PC-3 (cell line): ENCODE measurements at regions not wholly inside any gene's neighbourhood (a gene's known extent, or its start where the extent isn't known, plus 50 kb on each side); places are given as distances from the start of the nearest gene placed in this dataset.

Experiments used
- ATAC-seq: fragments of 200-7000 bp; cut with Tn5 transposase; 2 replicates; pipeline ENCODE4 v1.9.1; 2020; ENCODE audit warnings: mild to moderate bottlenecking, moderate library complexity
- BruUV-seq: library from RNA; stranded (reverse); fragments of 400-500 nt; replicated peaks from 2 replicates; lab custom pipeline; 2021; lab: Mats Ljungman, UMichigan
- CTCF ChIA-PET: fragments of 300-600 bp; sonication (Branson Sonifier 250); formaldehyde crosslinking; loops from one replicate; lab custom pipeline; 2022; ENCODE audit warnings: antibody characterized with exemption; lab: Charles Lee
- POLR2A ChIA-PET: fragments of 300-600 bp; sonication (Branson Sonifier 250); formaldehyde crosslinking; loops from one replicate; lab custom pipeline; 2022; ENCODE audit warnings: antibody characterized with exemption; ENCODE audit not compliant: unreplicated experiment; lab: Charles Lee
- DNase-seq: peaks from one replicate; pipeline ENCODE4 v3.0.0-alpha.2; 2015
- H2AFZ ChIP-seq: fragments of 300-600 bp; sonication (generic); 2 replicates; pipeline ENCODE4 v1.6.0; 2016; ENCODE audit warnings: antibody characterized with exemption, low read length
- H3F3A ChIP-seq: fragments of 300-600 bp; sonication (generic); one replicate; pipeline ENCODE4 v1.6.0; 2017; ENCODE audit warnings: antibody characterized with exemption, low read length, control low read depth, mild to moderate bottlenecking; ENCODE audit not compliant: unreplicated experiment
- H3K27ac ChIP-seq: fragments of 300-600 bp; sonication (generic); 2 replicates; pipeline ENCODE4 v1.5.1; 2016; ENCODE audit warnings: mild to moderate bottlenecking, low read length
- H3K27me3 ChIP-seq: fragments of 300-600 bp; sonication (generic); 2 replicates; pipeline ENCODE4 v1.6.1; 2016; ENCODE audit warnings: low read length, mixed read lengths
- H3K36me3 ChIP-seq: fragments of 300-600 bp; sonication (generic); 2 replicates; pipeline ENCODE4 v1.6.1; 2016; ENCODE audit warnings: low read depth, mixed run types, low read length, mixed read lengths
- H3K4me1 ChIP-seq: fragments of 300-600 bp; sonication (generic); 2 replicates; pipeline ENCODE4 v1.5.1; 2016; ENCODE audit warnings: low read length; ENCODE audit not compliant: insufficient read depth
- H3K4me2 ChIP-seq: fragments of 300-600 bp; sonication (generic); 2 replicates; pipeline ENCODE4 v1.6.0; 2016; ENCODE audit warnings: low read length
- H3K4me3 ChIP-seq: fragments of 300-600 bp; sonication (generic); 2 replicates; pipeline ENCODE4 v1.5.1; 2016; ENCODE audit warnings: mild to moderate bottlenecking, low read length, mixed read lengths
- H3K79me2 ChIP-seq: fragments of 300-600 bp; sonication (generic); 2 replicates; pipeline ENCODE4 v1.6.1; 2017; ENCODE audit warnings: low read length, mixed read lengths
- H3K9ac ChIP-seq: fragments of 300-600 bp; sonication (generic); 2 replicates; pipeline ENCODE4 v1.6.0; 2016; ENCODE audit warnings: mild to moderate bottlenecking, low read length
- H3K9me2 ChIP-seq: fragments of 300-600 bp; sonication (generic); replicated peaks from 2 replicates; pipeline ENCODE4 v1.6.1; 2016; ENCODE audit warnings: mixed run types, low read length, mixed read lengths
- H3K9me3 ChIP-seq: fragments of 300-600 bp; sonication (generic); 2 replicates; pipeline ENCODE4 v1.6.1; 2016; ENCODE audit warnings: low read length, mixed read lengths
- H4K20me1 ChIP-seq: fragments of 300-600 bp; sonication (generic); 2 replicates; pipeline ENCODE4 v1.6.1; 2016; ENCODE audit warnings: low read length, mixed read lengths
- CTCF ChIP-seq: fragments of 300-600 bp; sonication (generic); conservative IDR thresholded peaks from 2 replicates; pipeline ENCODE4 v1.5.1; 2017; ENCODE audit warnings: antibody characterized with exemption, low read depth, mild to moderate bottlenecking, low read length
- EZH2 ChIP-seq: fragments of 300-600 bp; sonication (generic); IDR thresholded peaks from one replicate; pipeline ENCODE4 v1.6.1; 2017; ENCODE audit warnings: antibody characterized with exemption, mild to moderate bottlenecking, low read length; ENCODE audit not compliant: unreplicated experiment
- EZH2phosphoT487 ChIP-seq: fragments of 300-600 bp; sonication (generic); IDR thresholded peaks from 2 replicates; pipeline ENCODE4 v1.6.1; 2018; ENCODE audit warnings: mild to moderate bottlenecking, antibody characterized with exemption, low read length, borderline replicate concordance
- intact Hi-C: fragments of 100-400 bp; cut with micrococcal nuclease; formaldehyde crosslinking; loops from 2 replicates; pipeline ENCODE4 v1.9.0; 2023

GRCh38 chr14:58951143-58951542, 237.3 kb upstream of the DAAM1 start:
- no peak overlapping the region for H3K9ac ChIP-seq
- no peaks in the 10 kb centered on the region for H3K36me3 ChIP-seq
- no peak overlapping the region for H3K27ac ChIP-seq
- no peaks in the 10 kb centered on the region for H3K79me2 ChIP-seq
- H3K27me3 ChIP-seq = peaks cover 84% of the 10 kb centered on the region
- ChIA-PET POLR2A (interaction anchor here (0.6 kb wide), 1 partner anchor 10 kb away, joined by 6 read pairs; no protein-coding TSS in a partner anchor), CTCF (no interaction called here)
- no TSS peak for BruUV-seq
- intact Hi-C loops = no loop called here
- H3K4me2 ChIP-seq = no peak overlapping the region
- ATAC-seq = no peak
- no peak overlapping the region for H2AFZ ChIP-seq
- H3F3A ChIP-seq = no peaks in the 10 kb centered on the region
- H4K20me1 ChIP-seq = no peaks in the 10 kb centered on the region
- H3K4me1 ChIP-seq = no peaks in the 10 kb centered on the region
- no peak overlapping the region for H3K4me3 ChIP-seq
- DNase-seq = no peak
- H3K9me2 ChIP-seq = no peaks in the 10 kb centered on the region
- TF ChIP-seq CTCF (no peak), EZH2phosphoT487 (no peak; the same call in 1 of the 2 replicates), EZH2 (no peak)
- H3K9me3 ChIP-seq = peaks cover 4% of the 10 kb centered on the region; the same call in 1 of the 2 replicates

- ATAC-seq (no peak), DNase-seq (no peak)
- H3K79me2 ChIP-seq = no peaks in the 10 kb centered on the region
- ChIA-PET CTCF (no interaction called here), POLR2A (no interaction called here)
- H3K36me3 ChIP-seq = no peaks in the 10 kb centered on the region
- H3K4me3 ChIP-seq = no peak overlapping the region
- H3K9ac ChIP-seq = no peak overlapping the region
- no peaks in the 10 kb centered on the region for H3K4me1 ChIP-seq
- no peaks in the 10 kb centered on the region for H3F3A ChIP-seq
- no peak overlapping the region for H3K4me2 ChIP-seq
- peaks cover 82% of the 10 kb centered on the region for H3K27me3 ChIP-seq
- peaks cover 4% of the 10 kb centered on the region; the same call in 1 of the 2 replicates for H3K9me3 ChIP-seq
- no peak overlapping the region for H2AFZ ChIP-seq
- no TSS peak for BruUV-seq
- no peaks in the 10 kb centered on the region for H3K9me2 ChIP-seq
- intact Hi-C loops = no loop called here
- H4K20me1 ChIP-seq = no peaks in the 10 kb centered on the region
- no peak overlapping the region for H3K27ac ChIP-seq
- no peak for TF ChIP-seq EZH2phosphoT487
- no peak for TF ChIP-seq CTCF
- TF ChIP-seq EZH2 = no peak
Observed at GRCh38 chr14:58954052-58954451, 234.4 kb upstream of the DAAM1 start.

GRCh38 chr14:58954901-58955861, 233.3 kb upstream of the DAAM1 start:
- Histone ChIP-seq H2AFZ (no peak overlapping the region), H3K9me3 (peaks cover 4% of the 10 kb centered on the region; the same call in 1 of the 2 replicates), H4K20me1 (no peaks in the 10 kb centered on the region), H3F3A (no peaks in the 10 kb centered on the region), H3K27me3 (peaks cover 87% of the 10 kb centered on the region), H3K9me2 (no peaks in the 10 kb centered on the region), H3K27ac (no peak overlapping the region), H3K4me2 (no peak overlapping the region), H3K36me3 (no peaks in the 10 kb centered on the region), H3K79me2 (no peaks in the 10 kb centered on the region), H3K9ac (no peak overlapping the region), H3K4me3 (no peak overlapping the region), H3K4me1 (no peaks in the 10 kb centered on the region)
- no peak for TF ChIP-seq EZH2
- TF ChIP-seq EZH2phosphoT487 = no peak
- TF ChIP-seq CTCF = no peak
- BruUV-seq = no TSS peak
- ATAC-seq = no peak
- no peak for DNase-seq
- intact Hi-C loops = no loop called here
- ChIA-PET POLR2A (no interaction called here), CTCF (no interaction called here)
